ENCODE measurements at regions not wholly inside any gene's neighbourhood (a gene's known extent, or its start where the extent isn't known, plus 50 kb on each side); places are given as distances from the start of the nearest gene placed in this dataset.

- TF ChIP-seq, protein P1, sequence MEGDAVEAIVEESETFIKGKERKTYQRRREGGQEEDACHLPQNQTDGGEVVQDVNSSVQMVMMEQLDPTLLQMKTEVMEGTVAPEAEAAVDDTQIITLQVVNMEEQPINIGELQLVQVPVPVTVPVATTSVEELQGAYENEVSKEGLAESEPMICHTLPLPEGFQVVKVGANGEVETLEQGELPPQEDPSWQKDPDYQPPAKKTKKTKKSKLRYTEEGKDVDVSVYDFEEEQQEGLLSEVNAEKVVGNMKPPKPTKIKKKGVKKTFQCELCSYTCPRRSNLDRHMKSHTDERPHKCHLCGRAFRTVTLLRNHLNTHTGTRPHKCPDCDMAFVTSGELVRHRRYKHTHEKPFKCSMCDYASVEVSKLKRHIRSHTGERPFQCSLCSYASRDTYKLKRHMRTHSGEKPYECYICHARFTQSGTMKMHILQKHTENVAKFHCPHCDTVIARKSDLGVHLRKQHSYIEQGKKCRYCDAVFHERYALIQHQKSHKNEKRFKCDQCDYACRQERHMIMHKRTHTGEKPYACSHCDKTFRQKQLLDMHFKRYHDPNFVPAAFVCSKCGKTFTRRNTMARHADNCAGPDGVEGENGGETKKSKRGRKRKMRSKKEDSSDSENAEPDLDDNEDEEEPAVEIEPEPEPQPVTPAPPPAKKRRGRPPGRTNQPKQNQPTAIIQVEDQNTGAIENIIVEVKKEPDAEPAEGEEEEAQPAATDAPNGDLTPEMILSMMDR (IDR thresholded peaks at IDR 0.05), result no peak
- TF ChIP-seq POLR2AphosphoS5 (IDR thresholded peaks at IDR 0.05), result no peak
- no peak for TF ChIP-seq POLR2A (IDR thresholded peaks at IDR 0.05)
- no peak for TF ChIP-seq EP300 (IDR thresholded peaks at IDR 0.05; ENCODE audit: low read depth)
Observed at GRCh38 chr3:93746-94145, 102.8 kb upstream of the CHL1 start.
